ENCODE measurements at regions not wholly inside any gene's neighbourhood (a gene's known extent, or its start where the extent isn't known, plus 50 kb on each side); places are given as distances from the start of the nearest gene placed in this dataset.

GRCh38 chr16:65224471-65224870 is 102.6 kb upstream of the CDH11 start:
- Histone ChIP-seq H3K9me3 (no peaks in the 10 kb centered on the region), H3K27me3 (no peaks in the 10 kb centered on the region), H3K4me3 (no peak overlapping the region), H3K36me3 (no peaks in the 10 kb centered on the region), H3K27ac (no peak overlapping the region), H3K4me1 (no peaks in the 10 kb centered on the region)
- WGBS, 5 donors, result 73 to 94% (median 81%) methylated on average over 2 of the region's 2 CpGs
- no peak for TF ChIP-seq CTCF (IDR thresholded peaks at IDR 0.05)
- no peak for TF ChIP-seq EP300 (IDR thresholded peaks at IDR 0.05)
- no peak for TF ChIP-seq POLR2A (IDR thresholded peaks at IDR 0.05)
- TF ChIP-seq POLR2AphosphoS5 (IDR thresholded peaks at IDR 0.05), result no peak
- no peak for DNase-seq
- intact Hi-C loops (cut with DNase I; ENCODE audit: low total_unique reads), result no loop called here

- intact Hi-C loops (cut with DNase I; ENCODE audit: low total_unique reads), result no loop called here
- TF ChIP-seq EP300 (IDR thresholded peaks at IDR 0.05) (no peak), POLR2A (IDR thresholded peaks at IDR 0.05) (no peak), POLR2AphosphoS5 (IDR thresholded peaks at IDR 0.05) (no peak), CTCF (IDR thresholded peaks at IDR 0.05) (no peak)
- 61 to 83% (median 71%) methylated on average over 3 of the region's 3 CpGs for WGBS, 5 donors
Observed at GRCh38 chr16:65223335-65223734, 101.5 kb upstream of the CDH11 start.

DNA sequence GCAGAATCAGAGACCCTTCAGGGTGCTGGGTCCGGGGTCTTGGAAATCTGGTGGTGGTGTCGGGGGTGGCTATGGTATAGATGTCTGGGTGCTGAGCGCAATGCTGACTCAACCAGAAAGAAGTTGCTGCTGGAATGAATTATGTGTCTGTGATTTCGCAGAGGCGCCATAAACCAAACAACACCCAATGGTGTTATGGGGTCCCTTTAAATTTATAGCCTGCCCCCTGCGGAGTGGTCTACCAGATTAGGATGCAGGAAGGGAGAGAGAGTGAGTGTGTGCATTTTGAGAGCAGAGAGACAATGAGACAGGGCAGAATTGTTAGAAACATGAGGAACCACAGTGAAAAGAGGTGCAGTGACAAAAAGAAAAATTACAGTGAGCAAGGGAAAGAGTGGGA is 100.7 kb upstream of the CDH11 start:
- H3K4me1 ChIP-seq, result no peaks in the 10 kb centered on the region
- 64 to 87% (median 82%) methylated on average over 6 of the region's 6 CpGs for WGBS, 5 donors
- H3K27ac ChIP-seq, result no peak overlapping the region
- H3K27me3 ChIP-seq, result no peaks in the 10 kb centered on the region
- DNase-seq, result no peak
- H3K9me3 ChIP-seq, result no peaks in the 10 kb centered on the region
- H3K36me3 ChIP-seq, result no peaks in the 10 kb centered on the region
- intact Hi-C loops (cut with DNase I; ENCODE audit: low total_unique reads), result no loop called here
- TF ChIP-seq POLR2AphosphoS5 (IDR thresholded peaks at IDR 0.05), result no peak
- TF ChIP-seq POLR2A (IDR thresholded peaks at IDR 0.05), result no peak
- no peak for TF ChIP-seq EP300 (IDR thresholded peaks at IDR 0.05)
- no peak for TF ChIP-seq CTCF (IDR thresholded peaks at IDR 0.05)
- H3K4me3 ChIP-seq, result no peak overlapping the region

More at GRCh38 chr16:65223335-65223734, 101.5 kb upstream of the CDH11 start:
- no peaks in the 10 kb centered on the region for H3K4me1 ChIP-seq
- no peaks in the 10 kb centered on the region for H3K27me3 ChIP-seq
- H3K27ac ChIP-seq, result no peak overlapping the region
- no peak for DNase-seq
- H3K4me3 ChIP-seq, result no peak overlapping the region
- H3K36me3 ChIP-seq, result no peaks in the 10 kb centered on the region
- no peaks in the 10 kb centered on the region for H3K9me3 ChIP-seq

GRCh38 chr16:65222049-65222448 is 100.2 kb upstream of the CDH11 start:
- H3K4me1 ChIP-seq, result no peaks in the 10 kb centered on the region
- H3K27me3 ChIP-seq, result no peaks in the 10 kb centered on the region
- TF ChIP-seq CTCF (IDR thresholded peaks at IDR 0.05) (no peak), EP300 (IDR thresholded peaks at IDR 0.05) (no peak), POLR2AphosphoS5 (IDR thresholded peaks at IDR 0.05) (no peak), POLR2A (IDR thresholded peaks at IDR 0.05) (no peak)
- no peaks in the 10 kb centered on the region for H3K36me3 ChIP-seq
- no peak overlapping the region for H3K27ac ChIP-seq
- intact Hi-C loops (cut with DNase I; ENCODE audit: low total_unique reads), result no loop called here
- no peak overlapping the region for H3K4me3 ChIP-seq
- DNase-seq, result no peak
- no peaks in the 10 kb centered on the region for H3K9me3 ChIP-seq
- 48 to 79% (median 73%) methylated on average over 1 of the region's 1 CpG for WGBS, 5 donors
